ENCODE measurements at regions not wholly inside any gene's neighbourhood (a gene's known extent, or its start where the extent isn't known, plus 50 kb on each side); places are given as distances from the start of the nearest gene placed in this dataset.

DNA sequence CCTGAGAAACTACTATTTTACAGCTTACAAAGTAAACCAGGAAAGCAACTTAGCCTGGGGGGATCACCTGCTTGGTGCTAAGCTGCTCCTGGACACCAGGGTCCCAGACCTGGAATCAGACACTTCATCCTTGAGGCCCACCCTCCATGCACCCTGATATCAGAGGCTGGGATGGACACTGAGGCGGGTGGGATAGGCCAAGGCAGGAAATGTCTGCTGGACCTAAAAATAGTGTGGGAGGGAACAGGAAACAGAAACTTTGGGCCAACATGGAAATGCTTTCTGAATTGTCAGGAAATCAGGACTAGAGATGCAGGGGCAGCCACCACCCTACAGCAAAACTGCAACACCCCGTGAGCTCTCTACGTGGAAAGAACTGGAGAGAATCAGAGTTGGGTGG lies 101.5 kb upstream of the PODXL start:
- Histone ChIP-seq H3K27ac (peak overlapping the region in 2 of 4 donors; percentile 8 to 16), H3K4me1 (no peaks in the 10 kb centered on the region), H3K4me3 (no peak overlapping the region), H3K36me3 (no peaks in the 10 kb centered on the region), H3K27me3 (no peaks in the 10 kb centered on the region), H3K9me3 (no peaks in the 10 kb centered on the region)
- 64% methylated on average over 1 of the region's 3 CpGs; no CpG with 5 or more reads in 1 of the 2 donors for WGBS, 2 donors (ENCODE audit: low coverage in 1 of 2)
- ATAC-seq = no peak
- TF ChIP-seq POLR2A (IDR thresholded peaks at IDR 0.05) (no peak), EP300 (IDR thresholded peaks at IDR 0.05) (no peak), POLR2AphosphoS5 (IDR thresholded peaks at IDR 0.05) (no peak)
- TF ChIP-seq, protein P1, sequence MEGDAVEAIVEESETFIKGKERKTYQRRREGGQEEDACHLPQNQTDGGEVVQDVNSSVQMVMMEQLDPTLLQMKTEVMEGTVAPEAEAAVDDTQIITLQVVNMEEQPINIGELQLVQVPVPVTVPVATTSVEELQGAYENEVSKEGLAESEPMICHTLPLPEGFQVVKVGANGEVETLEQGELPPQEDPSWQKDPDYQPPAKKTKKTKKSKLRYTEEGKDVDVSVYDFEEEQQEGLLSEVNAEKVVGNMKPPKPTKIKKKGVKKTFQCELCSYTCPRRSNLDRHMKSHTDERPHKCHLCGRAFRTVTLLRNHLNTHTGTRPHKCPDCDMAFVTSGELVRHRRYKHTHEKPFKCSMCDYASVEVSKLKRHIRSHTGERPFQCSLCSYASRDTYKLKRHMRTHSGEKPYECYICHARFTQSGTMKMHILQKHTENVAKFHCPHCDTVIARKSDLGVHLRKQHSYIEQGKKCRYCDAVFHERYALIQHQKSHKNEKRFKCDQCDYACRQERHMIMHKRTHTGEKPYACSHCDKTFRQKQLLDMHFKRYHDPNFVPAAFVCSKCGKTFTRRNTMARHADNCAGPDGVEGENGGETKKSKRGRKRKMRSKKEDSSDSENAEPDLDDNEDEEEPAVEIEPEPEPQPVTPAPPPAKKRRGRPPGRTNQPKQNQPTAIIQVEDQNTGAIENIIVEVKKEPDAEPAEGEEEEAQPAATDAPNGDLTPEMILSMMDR (IDR thresholded peaks at IDR 0.05) = no peak

DNA sequence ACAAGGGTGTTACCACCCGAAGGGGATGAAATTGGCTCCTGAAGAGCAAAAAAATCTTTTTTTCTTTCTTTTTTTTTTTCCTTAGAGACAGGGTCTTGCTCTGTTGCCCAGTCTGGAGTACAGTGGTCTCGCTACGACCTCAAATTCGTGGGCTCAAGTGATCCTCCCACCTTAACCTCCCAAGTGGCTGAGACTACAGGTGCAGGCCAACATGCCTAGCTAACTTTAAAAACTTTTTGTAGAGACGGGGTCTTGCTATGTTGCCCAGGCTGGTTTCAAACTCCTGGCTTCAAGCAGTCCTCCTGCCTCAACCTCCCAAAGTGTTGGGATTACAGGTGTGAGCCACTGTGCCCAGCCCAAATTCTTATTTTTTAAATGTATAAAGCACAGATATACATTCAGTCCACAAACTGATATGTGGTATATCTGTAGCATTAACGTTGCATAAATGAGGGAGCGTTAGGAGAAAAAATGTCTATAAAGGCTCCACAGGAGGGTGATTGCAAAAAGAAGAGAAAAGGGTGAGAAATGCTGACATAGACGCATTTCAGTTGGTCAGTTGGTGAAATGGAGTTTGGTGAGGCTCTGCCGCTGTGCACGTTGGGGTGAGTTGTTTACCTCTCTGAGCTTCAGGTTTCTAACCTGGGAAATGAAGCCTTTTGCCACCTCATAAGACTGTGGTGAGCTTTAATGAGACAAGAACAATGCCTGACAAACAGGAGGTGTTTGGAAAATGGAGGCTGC lies 100.7 kb upstream of the PODXL start:
- ATAC-seq = no peak
- H3K27me3 ChIP-seq = no peaks in the 10 kb centered on the region
- no peak for TF ChIP-seq POLR2A (IDR thresholded peaks at IDR 0.05)
- TF ChIP-seq EP300 (IDR thresholded peaks at IDR 0.05) = no peak
- no peak for TF ChIP-seq POLR2AphosphoS5 (IDR thresholded peaks at IDR 0.05)
- TF ChIP-seq, protein P1 (IDR thresholded peaks at IDR 0.05) = no peak
- H3K4me1 ChIP-seq = no peaks in the 10 kb centered on the region
- H3K9me3 ChIP-seq = no peaks in the 10 kb centered on the region
- H3K27ac ChIP-seq = peak overlapping the region in 2 of 4 donors; percentile 8 to 16
- 84 to 92% methylated on average over 8 of the region's 10 CpGs for WGBS, 2 donors (ENCODE audit: low coverage in 1 of 2)
- H3K4me3 ChIP-seq = no peak overlapping the region
- H3K36me3 ChIP-seq = no peaks in the 10 kb centered on the region

DNA sequence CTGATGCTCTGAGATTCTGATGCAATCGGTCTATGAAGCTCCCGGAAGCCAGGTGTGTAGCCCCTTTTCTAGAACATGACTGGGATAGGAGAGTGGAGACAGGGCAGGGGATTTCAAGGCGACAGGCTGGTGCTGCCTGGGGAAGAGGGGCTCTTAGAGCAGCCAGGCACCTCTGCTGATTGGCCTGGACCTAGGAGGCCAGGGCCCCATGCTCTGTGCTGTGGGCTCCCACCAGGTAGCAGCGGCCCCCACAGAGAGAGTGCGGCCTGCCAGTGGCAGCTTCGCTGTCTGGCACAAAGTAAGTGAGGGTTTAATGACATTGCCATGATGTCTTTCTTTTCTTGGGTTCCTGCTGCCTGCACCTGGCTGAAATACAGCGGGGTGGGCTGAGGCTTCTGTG lies 99.4 kb upstream of the PODXL start:
- TF ChIP-seq, protein P1 (IDR thresholded peaks at IDR 0.05) = no peak
- TF ChIP-seq EP300 (IDR thresholded peaks at IDR 0.05) = no peak
- no peak for TF ChIP-seq POLR2A (IDR thresholded peaks at IDR 0.05)
- no peak for TF ChIP-seq POLR2AphosphoS5 (IDR thresholded peaks at IDR 0.05)
- WGBS, 2 donors (ENCODE audit: low coverage in 1 of 2) = 40 to 89% methylated on average over 1 to 3 of the region's 7 CpGs
- Histone ChIP-seq H3K4me1 (no peaks in the 10 kb centered on the region), H3K4me3 (no peak overlapping the region), H3K9me3 (no peaks in the 10 kb centered on the region), H3K27me3 (no peaks in the 10 kb centered on the region), H3K36me3 (no peaks in the 10 kb centered on the region), H3K27ac (no peak overlapping the region)
- ATAC-seq = no peak

DNA sequence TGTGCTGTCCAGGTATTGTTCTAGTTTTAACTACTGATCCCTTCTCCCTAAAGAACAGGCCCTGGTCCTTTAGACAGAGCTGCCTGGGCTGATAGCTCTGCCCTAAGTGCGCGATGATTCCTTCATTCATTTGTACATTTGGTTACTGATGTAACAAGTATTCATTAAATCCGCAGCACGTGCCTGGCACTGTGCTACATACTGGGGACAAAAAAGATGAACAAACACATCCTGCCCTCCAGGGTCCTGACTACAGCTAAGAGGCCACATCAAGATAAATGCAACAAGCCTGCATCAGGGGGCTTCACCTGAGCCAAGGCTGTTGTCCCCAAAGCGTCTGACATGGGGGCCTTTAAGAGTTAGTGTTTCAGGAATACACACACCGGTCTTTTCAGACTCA lies 99.0 kb upstream of the PODXL start:
- no peaks in the 10 kb centered on the region for H3K36me3 ChIP-seq
- no peak overlapping the region for H3K4me3 ChIP-seq
- TF ChIP-seq EP300 (IDR thresholded peaks at IDR 0.05) (no peak), POLR2AphosphoS5 (IDR thresholded peaks at IDR 0.05) (no peak), POLR2A (IDR thresholded peaks at IDR 0.05) (no peak)
- TF ChIP-seq, protein P1 (IDR thresholded peaks at IDR 0.05) = no peak
- H3K9me3 ChIP-seq = no peaks in the 10 kb centered on the region
- 80 to 100% methylated on average over 1 to 4 of the region's 6 CpGs for WGBS, 2 donors (ENCODE audit: low coverage in 1 of 2)
- H3K4me1 ChIP-seq = no peaks in the 10 kb centered on the region
- no peaks in the 10 kb centered on the region for H3K27me3 ChIP-seq
- no peak for ATAC-seq
- no peak overlapping the region for H3K27ac ChIP-seq

DNA sequence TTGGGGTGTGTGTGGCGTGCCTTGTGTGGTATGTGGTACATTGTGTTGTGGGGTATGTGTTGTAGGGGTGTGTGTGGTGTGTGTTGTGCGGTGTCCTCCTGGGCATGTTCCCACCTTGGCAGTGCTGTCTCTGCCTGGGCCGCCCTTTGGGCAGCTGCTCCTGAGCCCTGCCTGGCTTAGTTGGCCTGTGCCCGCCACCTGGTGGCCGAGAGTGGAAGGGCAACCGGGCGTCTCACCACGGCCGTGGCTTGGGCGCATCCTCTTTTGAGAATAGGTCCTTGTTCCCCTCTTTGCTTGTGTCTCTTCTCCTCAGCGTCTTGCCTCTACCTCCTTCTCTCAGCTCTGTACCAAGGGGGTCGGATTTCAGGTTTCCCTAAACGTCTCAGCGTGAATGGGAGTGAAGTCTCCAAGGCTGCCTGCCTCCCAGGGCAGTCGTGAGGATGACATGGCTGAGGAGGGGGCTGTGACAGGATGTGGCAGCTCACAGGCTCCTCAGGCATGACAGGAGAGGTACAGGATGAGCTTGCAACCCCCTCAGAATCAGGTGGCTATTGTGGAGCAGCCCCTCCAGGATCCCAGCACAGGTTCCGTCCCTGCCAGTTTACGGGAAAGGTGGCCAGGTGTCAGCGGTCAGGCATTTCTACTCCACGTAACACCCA lies 98.4 kb upstream of the PODXL start:
- peak; percentile 88 for ATAC-seq
- no peak for TF ChIP-seq POLR2A (IDR thresholded peaks at IDR 0.05)
- TF ChIP-seq, protein P1 (IDR thresholded peaks at IDR 0.05) = peak; percentile 87 to 98 (median 94)
- TF ChIP-seq EP300 (IDR thresholded peaks at IDR 0.05) = no peak
- no peak for TF ChIP-seq POLR2AphosphoS5 (IDR thresholded peaks at IDR 0.05)
- H3K36me3 ChIP-seq = no peaks in the 10 kb centered on the region

More for the DNA sequence above, 98.4 kb upstream of the PODXL start:
- H3K4me3 ChIP-seq = no peak overlapping the region
- WGBS, 2 donors (ENCODE audit: low coverage in 1 of 2) = 53 to 67% methylated on average over 6 of the region's 19 CpGs
- H3K9me3 ChIP-seq = no peaks in the 10 kb centered on the region
- H3K4me1 ChIP-seq = no peaks in the 10 kb centered on the region
- H3K27me3 ChIP-seq = no peaks in the 10 kb centered on the region
- H3K27ac ChIP-seq = no peak overlapping the region

Data from gastroesophageal sphincter (tissue), 4 donors.